Hepatic stellate cell (primary cell): ENCODE measurements at regions not wholly inside any gene's neighbourhood (a gene's known extent, or its start where the extent isn't known, plus 50 kb on each side); places are given as distances from the start of the nearest gene placed in this dataset.

Source experiments
- DNase-seq: peaks from one replicate; pipeline ENCODE4 v3.0.0; 2011; ENCODE audit warnings: low spot score

- no peak for DNase-seq
Observed at GRCh38 chr6:2462831-2463230, 217.4 kb upstream of the GMDS start.

- no peak for DNase-seq
Observed at GRCh38 chr6:2460216-2460745, 214.9 kb upstream of the GMDS start.

- DNase-seq = no peak
Observed at GRCh38 chr6:2454180-2454579, 208.8 kb upstream of the GMDS start.

- no peak for DNase-seq
Observed at GRCh38 chr6:2450546-2450945, 205.1 kb upstream of the GMDS start.

GRCh38 chr6:2449572-2449940 lies 204.2 kb upstream of the GMDS start:
- DNase-seq = no peak

GRCh38 chr6:2448826-2449571 lies 203.6 kb upstream of the GMDS start:
- peak; percentile 49 for DNase-seq

- no peak for DNase-seq
Observed at GRCh38 chr6:2447931-2448330, 202.5 kb upstream of the GMDS start.

GRCh38 chr6:2447318-2447920 lies 202.0 kb upstream of the GMDS start:
- DNase-seq = no peak

GRCh38 chr6:2441601-2442475 lies 196.4 kb upstream of the GMDS start:
- no peak for DNase-seq

GRCh38 chr6:2440516-2440915 lies 195.1 kb upstream of the GMDS start:
- no peak for DNase-seq

GRCh38 chr6:2439632-2440031 lies 194.2 kb upstream of the GMDS start:
- no peak for DNase-seq

GRCh38 chr6:2439082-2439481 lies 193.7 kb upstream of the GMDS start:
- DNase-seq = no peak

- DNase-seq = no peak
Observed at GRCh38 chr6:2436410-2437154, 191.2 kb upstream of the GMDS start.

GRCh38 chr6:2435323-2435722 lies 189.9 kb upstream of the GMDS start:
- no peak for DNase-seq

- no peak for DNase-seq
Observed at GRCh38 chr6:2434912-2435311, 189.5 kb upstream of the GMDS start.

GRCh38 chr6:2434116-2434515 lies 188.7 kb upstream of the GMDS start:
- no peak for DNase-seq

GRCh38 chr6:2433711-2434110 lies 188.3 kb upstream of the GMDS start:
- no peak for DNase-seq

GRCh38 chr6:2433266-2433665 lies 187.9 kb upstream of the GMDS start:
- no peak for DNase-seq

- DNase-seq = peak; percentile 83
Observed at GRCh38 chr6:2432292-2432691, 186.9 kb upstream of the GMDS start.

- DNase-seq = no peak
Observed at GRCh38 chr6:2430612-2431011, 185.2 kb upstream of the GMDS start.

- no peak for DNase-seq
Observed at GRCh38 chr6:2429460-2429859, 184.1 kb upstream of the GMDS start.

- no peak for DNase-seq
Observed at GRCh38 chr6:2429032-2429431, 183.6 kb upstream of the GMDS start.
